COLO668 (cell line): ENCODE measurements at regions not wholly inside any gene's neighbourhood (a gene's known extent, or its start where the extent isn't known, plus 50 kb on each side); places are given as distances from the start of the nearest gene placed in this dataset.
A peak's percentile ranks its signal among the peaks of the same experiment; 100 is the strongest.

ENCODE experiments used
- DNase-seq: peaks from one replicate; lab custom pipeline; 2025; ENCODE audit not compliant: unreplicated experiment; lab: John Stamatoyannopoulos, UW

- DNase-seq = peak; percentile 40
These were observed 458.0 kb upstream of the DEPDC1 start for GRCh38 chr1:68954841-68955240.

- no peak for DNase-seq
These were observed 458.5 kb upstream of the DEPDC1 start for GRCh38 chr1:68955424-68955823.

- no peak for DNase-seq
These were observed 462.1 kb upstream of the DEPDC1 start for GRCh38 chr1:68958958-68959357.

GRCh38 chr1:68959461-68960030 is 462.7 kb upstream of the DEPDC1 start:
- no peak for DNase-seq

DNA sequence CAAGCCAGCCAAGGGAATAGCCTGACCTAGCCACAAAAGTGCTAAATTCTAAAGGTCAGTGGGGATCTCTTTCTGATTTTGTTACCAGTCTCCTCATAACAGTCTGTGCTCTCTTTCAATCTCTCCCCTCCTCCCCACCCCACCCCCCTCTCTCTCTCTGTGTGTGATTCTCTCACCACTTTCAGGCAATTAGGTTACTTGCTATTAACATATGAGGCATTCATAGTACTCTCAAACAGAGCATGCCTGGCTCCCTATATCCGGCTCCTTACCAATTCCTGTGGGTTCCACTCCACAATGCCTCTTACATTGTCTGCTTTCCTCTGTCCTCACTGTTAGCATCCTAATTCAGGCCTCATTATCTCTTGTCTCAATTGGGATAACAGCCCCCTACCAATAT is 464.3 kb upstream of the DEPDC1 start:
- DNase-seq = no peak

DNA sequence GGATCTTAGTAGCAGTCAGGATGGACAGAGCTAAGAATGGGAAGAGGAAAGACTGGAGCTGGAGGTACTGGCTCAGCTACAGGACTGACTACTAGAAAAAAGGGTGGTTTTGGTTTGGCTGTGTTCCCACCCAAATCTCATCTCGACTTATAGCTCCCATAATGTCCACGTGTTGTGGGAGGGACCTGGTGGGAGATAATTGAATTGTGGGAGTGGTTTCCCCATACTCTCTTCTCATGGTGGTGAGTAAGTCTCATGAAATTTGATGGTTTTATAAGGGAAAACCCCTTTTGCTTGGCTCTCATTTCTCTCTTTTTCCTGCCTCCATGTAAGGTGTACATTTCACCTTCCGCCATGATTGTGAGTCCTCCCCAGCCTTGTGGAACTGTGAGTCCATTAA is 466.5 kb upstream of the DEPDC1 start:
- no peak for DNase-seq

- DNase-seq = peak; percentile 39
These were observed 472.6 kb upstream of the DEPDC1 start for GRCh38 chr1:68969441-68969840.

GRCh38 chr1:68970571-68970970 is 473.7 kb upstream of the DEPDC1 start:
- no peak for DNase-seq

GRCh38 chr1:68973459-68974244 is 476.8 kb upstream of the DEPDC1 start:
- no peak for DNase-seq

DNA sequence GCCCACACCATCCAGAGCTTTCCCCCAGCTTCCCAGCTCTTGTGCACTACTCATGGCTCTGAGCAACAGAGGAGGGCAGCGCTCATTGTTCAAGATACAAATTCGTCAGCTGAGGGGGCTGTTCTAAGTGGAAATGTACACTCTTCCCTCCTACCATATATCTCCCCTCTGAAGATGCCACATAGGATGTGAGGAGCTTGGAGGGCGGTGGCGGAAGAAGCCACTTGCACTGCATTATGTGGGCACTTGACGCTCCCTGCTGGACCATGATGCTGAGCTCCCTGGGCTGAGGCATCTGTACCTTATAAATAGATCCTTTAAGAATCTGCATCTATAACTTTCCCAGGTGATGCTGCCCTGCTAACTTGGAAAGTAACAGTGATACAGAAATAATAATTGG is 477.6 kb upstream of the DEPDC1 start:
- DNase-seq = no peak

GRCh38 chr1:68975212-68975933 is 478.5 kb upstream of the DEPDC1 start:
- no peak for DNase-seq

DNA sequence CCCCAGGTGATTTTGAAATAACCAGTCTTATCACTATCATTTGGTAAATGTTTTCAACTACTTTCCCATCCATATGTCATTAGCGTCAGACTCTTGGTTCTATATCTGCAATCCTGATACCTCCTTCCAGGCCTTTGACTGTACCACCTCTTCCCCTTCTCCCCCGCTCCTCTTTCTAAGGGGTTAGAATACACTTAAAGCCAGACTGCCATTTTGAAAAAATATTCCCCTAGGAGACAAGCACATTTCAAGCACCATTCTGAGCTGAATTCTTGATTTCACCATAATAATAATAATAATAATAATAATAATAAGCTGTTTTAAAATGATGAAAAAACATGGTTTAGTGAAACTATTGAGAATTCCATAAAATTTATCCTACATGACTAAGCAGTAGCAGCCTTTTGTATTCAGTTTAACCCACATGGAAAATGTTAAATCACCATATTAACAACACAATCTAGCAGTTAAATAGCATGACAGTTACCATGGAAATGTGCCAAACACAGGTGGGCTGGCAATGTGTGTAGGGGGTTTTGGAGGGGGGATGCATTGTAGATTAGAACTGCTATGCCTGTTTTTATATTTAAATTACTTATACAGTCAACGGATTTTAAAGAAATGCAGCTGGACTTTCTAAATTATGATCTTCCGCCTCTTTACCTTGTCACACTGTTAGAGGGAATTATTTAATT is 480.2 kb upstream of the DEPDC1 start:
- DNase-seq = no peak

- DNase-seq = no peak
These were observed 483.0 kb upstream of the DEPDC1 start for GRCh38 chr1:68979891-68980290.

GRCh38 chr1:68984289-68984688 is 487.4 kb upstream of the DEPDC1 start:
- no peak for DNase-seq

DNA sequence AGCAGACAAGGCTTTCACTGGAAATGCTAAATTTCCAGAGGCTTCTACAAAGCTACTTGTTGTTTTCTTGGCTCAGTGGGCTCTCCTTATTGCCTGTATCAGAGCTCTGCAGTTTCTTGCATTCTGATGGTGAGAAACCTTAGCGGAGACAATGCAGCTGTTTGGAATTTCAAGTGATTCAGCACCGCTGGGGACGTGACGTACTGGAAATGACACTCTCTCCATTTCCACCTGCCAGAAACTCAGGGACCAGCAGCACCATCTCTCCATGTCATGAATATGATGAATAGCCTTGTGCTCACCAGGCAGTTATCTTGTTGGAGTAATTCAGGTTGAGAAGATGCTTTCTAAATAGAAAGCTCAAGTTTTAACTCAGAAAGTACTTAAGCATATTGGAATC is 497.2 kb upstream of the DEPDC1 start:
- DNase-seq = no peak

DNA sequence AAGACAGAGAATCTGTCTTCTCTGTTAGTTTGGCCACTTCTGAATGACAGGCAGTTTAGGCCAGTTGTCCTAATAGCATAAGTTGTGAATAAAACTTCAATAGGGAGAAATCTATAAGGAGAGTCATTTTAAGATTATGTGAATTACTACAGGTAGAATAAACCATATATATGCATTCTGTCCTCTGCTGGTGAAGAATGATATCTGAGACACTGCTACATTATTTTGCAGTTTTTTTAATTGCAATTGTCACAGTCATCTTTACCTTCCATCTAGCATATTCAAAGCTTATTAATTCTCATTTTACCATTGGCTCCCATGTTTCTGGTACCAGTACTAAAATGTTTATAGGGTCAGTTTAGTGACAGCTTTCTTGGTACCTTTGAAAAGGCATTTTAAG is 519.6 kb upstream of the DEPDC1 start:
- DNase-seq = no peak

GRCh38 chr1:69029649-69030048 is 532.8 kb upstream of the DEPDC1 start:
- DNase-seq = no peak

GRCh38 chr1:69038379-69038778 is 529.3 kb upstream of the LRRC7 start:
- DNase-seq = no peak

- no peak for DNase-seq
These were observed 522.1 kb upstream of the LRRC7 start for GRCh38 chr1:69045572-69045971.

- DNase-seq = peak; percentile 26
These were observed 512.5 kb upstream of the LRRC7 start for GRCh38 chr1:69055194-69055593.

DNA sequence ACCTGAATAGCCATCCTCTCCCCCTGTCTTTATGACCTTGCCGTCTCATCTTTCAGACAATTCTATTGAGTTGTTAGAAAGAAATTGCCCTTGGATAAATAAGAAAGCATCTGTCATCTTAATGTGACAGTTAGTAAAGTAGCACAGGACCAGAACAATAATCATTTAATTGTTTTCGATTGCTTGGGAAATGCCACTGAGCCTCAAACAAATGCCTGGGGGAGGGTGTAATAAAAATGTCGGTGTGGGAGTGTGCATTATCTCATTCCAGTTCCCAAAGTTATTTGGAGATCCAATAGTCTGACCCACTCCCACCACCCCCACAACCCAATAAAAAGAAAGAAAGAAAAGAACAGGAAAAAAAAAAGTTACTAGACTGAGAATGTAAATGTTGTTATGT is 509.3 kb upstream of the LRRC7 start:
- DNase-seq = no peak
